T-cell (primary cell): ENCODE measurements at regions not wholly inside any gene's neighbourhood (a gene's known extent, or its start where the extent isn't known, plus 50 kb on each side); places are given as distances from the start of the nearest gene placed in this dataset.

Experiments used
- ATAC-seq, 4 experiments: fragments of 200-7000 bp in 3 of 4; fragments of 150-1000 bp in 1 of 4; cut with Tn5 transposase; replicated peaks in 1 of 4; 1 replicate in 3 of 4; 2 replicates in 1 of 4; pipeline ENCODE4 v1.10.0; 2021; ENCODE audit warnings: moderate library complexity in 3 of 4, mild to moderate bottlenecking in 2 of 4, moderate number of reproducible peaks in 1 of 4
- CTCF ChIA-PET, 2 donors: fragments of 300-600 bp; sonication (Branson Sonifier 250); formaldehyde crosslinking; loops; one replicate each; lab custom pipeline; 2022; ENCODE audit warnings: antibody characterized with exemption in 2 of 2; lab: Charles Lee
- POLR2A ChIA-PET, 2 donors: fragments of 300-600 bp; sonication (Branson Sonifier 250); formaldehyde crosslinking; loops; one replicate each; lab custom pipeline; 2022; ENCODE audit warnings: antibody characterized with exemption in 2 of 2; lab: Charles Lee
- DNase-seq, 35 experiments: peaks; one replicate each; pipeline versions ENCODE4 v3.0.0 to v3.0.0-alpha.2; 2013 to 2023
- H3K27ac ChIP-seq: one replicate; pipeline ENCODE4 v1.5.1; 2013; ENCODE audit warnings: low read length
- H3K27me3 ChIP-seq, 2 experiments: replicated peaks in 1 of 2; 1 replicate in 1 of 2; 2 replicates in 1 of 2; pipeline versions ENCODE4 v1.6.1 to v1.7.0; 2013; ENCODE audit warnings: low read length in 1 of 2, mixed read lengths in 1 of 2; ENCODE audit not compliant: control insufficient read depth in 2 of 2, insufficient read depth in 2 of 2; ENCODE audit errors: extremely low read depth in 1 of 2
- H3K36me3 ChIP-seq, 2 donors: 1 replicate in 1 of 2; 2 replicates in 1 of 2; pipeline versions ENCODE4 v1.6.1 to v1.7.0; 2013; ENCODE audit warnings: low read length in 1 of 2; ENCODE audit not compliant: control insufficient read depth in 2 of 2, insufficient read depth in 1 of 2; ENCODE audit errors: extremely low read depth in 1 of 2
- H3K4me1 ChIP-seq, 2 experiments: 1 replicate in 1 of 2; 2 replicates in 1 of 2; pipeline versions ENCODE4 v1.6.1 to v1.7.0; 2013; ENCODE audit warnings: low read length in 2 of 2, mixed read lengths in 1 of 2; ENCODE audit not compliant: insufficient read depth in 2 of 2, control insufficient read depth in 1 of 2; ENCODE audit errors: extremely low read depth in 1 of 2
- H3K4me3 ChIP-seq, 2 donors: 1 replicate in 1 of 2; 2 replicates in 1 of 2; pipeline versions ENCODE4 v1.5.1 to v1.7.0; 2013; ENCODE audit warnings: mild to moderate bottlenecking in 2 of 2, low read length in 1 of 2, moderate library complexity in 1 of 2; ENCODE audit not compliant: control insufficient read depth in 1 of 2; ENCODE audit errors: extremely low read depth in 1 of 2
- H3K9me3 ChIP-seq: 2 replicates; pipeline ENCODE4 v1.7.0; 2013
- H3K27ac Mint-ChIP-seq, 2 donors: one replicate each; pipeline ENCODE4 v1.8.0; 2020 to 2021; ENCODE audit warnings: mild to moderate bottlenecking in 2 of 2, mixed read lengths in 2 of 2
- H3K27me3 Mint-ChIP-seq, 2 donors: one replicate each; pipeline ENCODE4 v1.8.0; 2021 to 2022; ENCODE audit warnings: mixed read lengths in 2 of 2
- H3K36me3 Mint-ChIP-seq: one replicate; pipeline ENCODE4 v1.8.0; 2021; ENCODE audit warnings: mixed read lengths
- H3K4me1 Mint-ChIP-seq, 3 donors: one replicate each; pipeline ENCODE4 v1.8.0; 2020 to 2022; ENCODE audit warnings: mixed read lengths in 3 of 3, mild to moderate bottlenecking in 1 of 3
- H3K4me3 Mint-ChIP-seq, 3 donors: one replicate each; pipeline ENCODE4 v1.8.0; 2020 to 2022; ENCODE audit warnings: mild to moderate bottlenecking in 3 of 3, mixed read lengths in 3 of 3, moderate library complexity in 3 of 3
- H3K9me3 Mint-ChIP-seq, 3 donors: one replicate each; pipeline ENCODE4 v1.8.0; 2020 to 2022; ENCODE audit warnings: mixed read lengths in 3 of 3
- WGBS: methylation state at CpG from one replicate; pipeline ENCODE4 v1.1.5; 2013; ENCODE audit warnings: missing lambda C conversion rate; ENCODE audit not compliant: insufficient coverage; 5-methylcytosine and 5-hydroxymethylcytosine counted together

DNA sequence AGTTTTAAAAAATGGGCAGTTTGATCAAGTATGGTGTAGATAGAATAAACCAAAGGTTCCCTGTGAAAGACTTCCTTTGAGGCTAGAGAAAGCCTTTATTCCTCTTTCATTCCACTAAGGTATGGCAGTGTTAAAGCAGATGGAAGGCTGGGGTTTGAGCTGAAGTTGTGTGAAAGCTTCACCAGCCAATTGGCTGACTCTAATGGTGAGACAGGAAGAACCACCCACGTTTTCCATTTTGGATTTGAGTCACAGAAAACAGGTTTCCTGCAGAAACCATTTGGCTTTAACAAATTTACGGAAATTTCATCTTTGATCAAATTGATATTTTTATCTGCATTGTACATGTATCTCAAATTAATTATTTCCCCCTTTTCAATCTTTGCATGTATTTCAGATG lies 455.0 kb downstream of the PCNX1 start:
- POLR2A ChIA-PET: no interaction called here

GRCh38 chr14:71362920-71363584 lies 455.8 kb downstream of the PCNX1 start:
- H3K27ac ChIP-seq: no peak overlapping the region
- DNase-seq: no peak
- no peaks in the 10 kb centered on the region for H3K36me3 ChIP-seq
- Mint-ChIP-seq H3K9me3 (peaks cover 0 to 13% (median 8%) of the 10 kb centered on the region in 3 donors), H3K27me3 (no peaks in the 10 kb centered on the region), H3K27ac (peak overlapping the region in 1 of 2 donors; percentile 52), H3K4me1 (peaks cover 29 to 64% (median 51%) of the 10 kb centered on the region in 3 donors), H3K36me3 (peaks cover 27% of the 10 kb centered on the region), H3K4me3 (no peak overlapping the region)
- H3K9me3 ChIP-seq: no peaks in the 10 kb centered on the region
- H3K4me3 ChIP-seq: no peak overlapping the region
- ChIA-PET POLR2A (no interaction called here), CTCF (no interaction called here)
- H3K4me1 ChIP-seq: no peaks in the 10 kb centered on the region
- H3K27me3 ChIP-seq: no peaks in the 10 kb centered on the region
- no CpG with 5 or more reads among the region's 3 CpGs for WGBS
- ATAC-seq: no peak

More for the DNA sequence above, 455.0 kb downstream of the PCNX1 start:
- WGBS: 33% methylated on average over 1 of the region's 2 CpGs
- Histone ChIP-seq H3K9me3 (no peaks in the 10 kb centered on the region), H3K4me3 (no peak overlapping the region), H3K27ac (no peak overlapping the region), H3K27me3 (no peaks in the 10 kb centered on the region), H3K36me3 (no peaks in the 10 kb centered on the region), H3K4me1 (no peaks in the 10 kb centered on the region)
- no peak overlapping the region for H3K4me3 Mint-ChIP-seq
- H3K4me1 Mint-ChIP-seq: peaks cover 29 to 64% (median 51%) of the 10 kb centered on the region in 3 donors
- peak overlapping the region in 1 of 2 donors; percentile 59 for H3K27ac Mint-ChIP-seq
- H3K27me3 Mint-ChIP-seq: no peaks in the 10 kb centered on the region
- peaks cover 27% of the 10 kb centered on the region for H3K36me3 Mint-ChIP-seq
- CTCF ChIA-PET: no interaction called here
- ATAC-seq (no peak), DNase-seq (no peak)
- H3K9me3 Mint-ChIP-seq: peaks cover 0 to 13% (median 8%) of the 10 kb centered on the region in 3 donors

GRCh38 chr14:71363946-71364925 lies 457.0 kb downstream of the PCNX1 start:
- Histone ChIP-seq H3K27ac (no peak overlapping the region), H3K9me3 (no peaks in the 10 kb centered on the region), H3K27me3 (no peaks in the 10 kb centered on the region), H3K36me3 (no peaks in the 10 kb centered on the region), H3K4me3 (no peak overlapping the region), H3K4me1 (no peaks in the 10 kb centered on the region)
- H3K36me3 Mint-ChIP-seq: peaks cover 16% of the 10 kb centered on the region
- H3K9me3 Mint-ChIP-seq: peaks cover 0 to under 1% (median 0%) of the 10 kb centered on the region in 3 donors
- no peaks in the 10 kb centered on the region for H3K27me3 Mint-ChIP-seq
- no peak overlapping the region for H3K4me3 Mint-ChIP-seq
- peak overlapping the region in 1 of 2 donors; percentile 42 for H3K27ac Mint-ChIP-seq
- WGBS: no CpG with 5 or more reads among the region's 8 CpGs
- POLR2A ChIA-PET: no interaction called here
- CTCF ChIA-PET: no interaction called here
- peaks cover 24 to 55% (median 46%) of the 10 kb centered on the region in 3 donors for H3K4me1 Mint-ChIP-seq
- ATAC-seq: no peak
- no peak for DNase-seq

- no peak overlapping the region for H3K4me3 Mint-ChIP-seq
- H3K36me3 Mint-ChIP-seq: peaks cover 9% of the 10 kb centered on the region
- H3K27ac Mint-ChIP-seq: peak overlapping the region in 1 of 2 donors; percentile 40
- DNase-seq (no peak), ATAC-seq (no peak)
- Histone ChIP-seq H3K27me3 (no peaks in the 10 kb centered on the region), H3K9me3 (no peaks in the 10 kb centered on the region), H3K4me3 (no peak overlapping the region), H3K4me1 (no peaks in the 10 kb centered on the region), H3K36me3 (no peaks in the 10 kb centered on the region), H3K27ac (no peak overlapping the region)
- CTCF ChIA-PET: interaction anchor here in 1 of 2 donors (1.2 kb wide), 1 partner anchor 9 kb away, joined by 3 read pairs; no protein-coding TSS in a partner anchor
- whole genome bisulfite sequencing: no CpG with 5 or more reads among the region's 4 CpGs
- H3K4me1 Mint-ChIP-seq: peaks cover 20 to 47% (median 40%) of the 10 kb centered on the region in 3 donors
- H3K9me3 Mint-ChIP-seq: no peaks in the 10 kb centered on the region
- H3K27me3 Mint-ChIP-seq: no peaks in the 10 kb centered on the region
- POLR2A ChIA-PET: no interaction called here
These were observed 458.1 kb downstream of the PCNX1 start for GRCh38 chr14:71365361-71365760.

DNA sequence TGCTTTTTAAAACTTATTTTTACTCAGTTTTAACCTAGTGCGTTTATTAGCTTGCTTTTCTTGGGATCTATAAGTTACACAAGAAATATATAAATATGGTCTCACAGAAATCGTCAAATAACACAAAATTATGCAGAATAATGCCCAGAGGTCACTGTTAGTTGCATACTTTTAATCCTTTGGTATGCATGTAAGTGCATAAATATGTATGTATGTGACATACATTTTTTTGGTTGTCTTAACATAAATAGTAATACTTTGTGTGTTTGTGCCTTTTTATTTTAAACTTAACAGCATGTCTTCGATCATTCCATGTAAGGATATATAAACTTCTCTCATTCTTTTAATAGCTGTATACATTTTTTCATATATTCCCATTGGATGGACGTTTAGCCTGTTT lies 459.6 kb downstream of the PCNX1 start:
- POLR2A ChIA-PET: interaction anchor here (0.5 to 0.6 kb wide), 2 partner anchors 13 to 66 kb away, joined by 9 to 12 read pairs; no protein-coding TSS in a partner anchor
- H3K4me1 Mint-ChIP-seq: peaks cover 21 to 42% (median 36%) of the 10 kb centered on the region in 3 donors

GRCh38 chr14:71371711-71372396 lies 464.6 kb downstream of the PCNX1 start:
- Mint-ChIP-seq H3K36me3 (peaks cover 5% of the 10 kb centered on the region), H3K9me3 (no peaks in the 10 kb centered on the region), H3K4me1 (peaks cover 27 to 32% (median 28%) of the 10 kb centered on the region in 3 donors), H3K4me3 (no peak overlapping the region), H3K27ac (no peak overlapping the region), H3K27me3 (no peaks in the 10 kb centered on the region)
- WGBS: 80% methylated on average over 1 of the region's 2 CpGs
- ChIA-PET CTCF (interaction anchor here in 1 of 2 donors (0.6 kb wide), 1 partner anchor 33 kb away, joined by 3 read pairs; no protein-coding TSS in a partner anchor), POLR2A (interaction anchor here in 1 of 2 donors (0.6 kb wide), 1 partner anchor 22 kb away, joined by 3 read pairs; no protein-coding TSS in a partner anchor)
- peak in 1 of 4 experiments; percentile 55 for ATAC-seq
- no peaks in the 10 kb centered on the region for H3K27me3 ChIP-seq
- peaks cover 0 to 4% of the 10 kb centered on the region in 2 experiments for H3K4me1 ChIP-seq
- no peak overlapping the region for H3K4me3 ChIP-seq
- H3K27ac ChIP-seq: no peak overlapping the region
- no peaks in the 10 kb centered on the region for H3K36me3 ChIP-seq
- no peak for DNase-seq
- H3K9me3 ChIP-seq: no peaks in the 10 kb centered on the region

More for the DNA sequence above, 459.6 kb downstream of the PCNX1 start:
- Mint-ChIP-seq H3K36me3 (peaks cover 6% of the 10 kb centered on the region), H3K9me3 (no peaks in the 10 kb centered on the region), H3K27me3 (no peaks in the 10 kb centered on the region), H3K4me3 (no peak overlapping the region), H3K27ac (no peak overlapping the region)
- no peak overlapping the region for H3K27ac ChIP-seq
- CTCF ChIA-PET: no interaction called here
- DNase-seq: no peak
- no peaks in the 10 kb centered on the region for H3K36me3 ChIP-seq
- H3K4me1 ChIP-seq: peaks cover 0 to 4% of the 10 kb centered on the region in 2 experiments
- no peaks in the 10 kb centered on the region for H3K27me3 ChIP-seq
- no peak for ATAC-seq
- no peaks in the 10 kb centered on the region for H3K9me3 ChIP-seq
- H3K4me3 ChIP-seq: no peak overlapping the region
- no CpG with 5 or more reads among the region's 4 CpGs for WGBS
